ENCODE measurements at regions not wholly inside any gene's neighbourhood (a gene's known extent, or its start where the extent isn't known, plus 50 kb on each side); places are given as distances from the start of the nearest gene placed in this dataset.

GRCh38 chr12:112740387-112740934 lies 51.1 kb upstream of the RPH3A start:
- DNase-seq (ENCODE audit: extremely low read depth, low read depth): no peak
- H3K4me3 ChIP-seq (replicated peaks; ENCODE audit: low read depth, low read length): no peak overlapping the region
- TF ChIP-seq, protein P1, sequence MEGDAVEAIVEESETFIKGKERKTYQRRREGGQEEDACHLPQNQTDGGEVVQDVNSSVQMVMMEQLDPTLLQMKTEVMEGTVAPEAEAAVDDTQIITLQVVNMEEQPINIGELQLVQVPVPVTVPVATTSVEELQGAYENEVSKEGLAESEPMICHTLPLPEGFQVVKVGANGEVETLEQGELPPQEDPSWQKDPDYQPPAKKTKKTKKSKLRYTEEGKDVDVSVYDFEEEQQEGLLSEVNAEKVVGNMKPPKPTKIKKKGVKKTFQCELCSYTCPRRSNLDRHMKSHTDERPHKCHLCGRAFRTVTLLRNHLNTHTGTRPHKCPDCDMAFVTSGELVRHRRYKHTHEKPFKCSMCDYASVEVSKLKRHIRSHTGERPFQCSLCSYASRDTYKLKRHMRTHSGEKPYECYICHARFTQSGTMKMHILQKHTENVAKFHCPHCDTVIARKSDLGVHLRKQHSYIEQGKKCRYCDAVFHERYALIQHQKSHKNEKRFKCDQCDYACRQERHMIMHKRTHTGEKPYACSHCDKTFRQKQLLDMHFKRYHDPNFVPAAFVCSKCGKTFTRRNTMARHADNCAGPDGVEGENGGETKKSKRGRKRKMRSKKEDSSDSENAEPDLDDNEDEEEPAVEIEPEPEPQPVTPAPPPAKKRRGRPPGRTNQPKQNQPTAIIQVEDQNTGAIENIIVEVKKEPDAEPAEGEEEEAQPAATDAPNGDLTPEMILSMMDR (IDR thresholded peaks at IDR 0.05; ENCODE audit: low read depth, low read length, missing control alignments): no peak

GRCh38 chr12:112741106-112741505 lies 50.4 kb upstream of the RPH3A start:
- TF ChIP-seq, protein P1 (IDR thresholded peaks at IDR 0.05; ENCODE audit: low read depth, low read length, missing control alignments): no peak
- H3K4me3 ChIP-seq (replicated peaks; ENCODE audit: low read depth, low read length): no peak overlapping the region
- DNase-seq (ENCODE audit: extremely low read depth, low read depth): no peak
